KOPT-K1 (cell line): ENCODE measurements at regions not wholly inside any gene's neighbourhood (a gene's known extent, or its start where the extent isn't known, plus 50 kb on each side); places are given as distances from the start of the nearest gene placed in this dataset.

Source experiments
- H3K27ac ChIP-seq: fragments of 200-600 bp; sonication (generic); 2 replicates; pipeline ENCODE4 v1.5.1; 2016; ENCODE audit warnings: antibody characterized with exemption, mild to moderate bottlenecking, low read depth, low read length; ENCODE audit not compliant: poor library complexity, severe bottlenecking
- H3K36me3 ChIP-seq: fragments of 200-600 bp; sonication (generic); 2 replicates; pipeline ENCODE4 v1.5.1; 2017; ENCODE audit warnings: antibody characterized with exemption, mild to moderate bottlenecking, low read length, moderate library complexity; ENCODE audit not compliant: insufficient read depth
- H3K9me3 ChIP-seq: fragments of 200-600 bp; sonication (generic); 2 replicates; pipeline ENCODE4 v1.5.1; 2017; ENCODE audit warnings: antibody characterized with exemption, low read length, mild to moderate bottlenecking; ENCODE audit not compliant: insufficient read depth, poor library complexity, severe bottlenecking

GRCh38 chr1:58908561-58909560 lies 125.0 kb upstream of the JUN start:
- no peak overlapping the region for H3K27ac ChIP-seq
- H3K36me3 ChIP-seq: no peaks in the 10 kb centered on the region
- H3K9me3 ChIP-seq: no peaks in the 10 kb centered on the region

- H3K27ac ChIP-seq: no peak overlapping the region
- H3K9me3 ChIP-seq: peaks cover 4% of the 10 kb centered on the region
- H3K36me3 ChIP-seq: no peaks in the 10 kb centered on the region
These were observed 126.3 kb upstream of the JUN start for GRCh38 chr1:58909914-58910681.

GRCh38 chr1:58911841-58912499 lies 128.1 kb upstream of the JUN start:
- H3K36me3 ChIP-seq: no peaks in the 10 kb centered on the region
- peaks cover 7% of the 10 kb centered on the region for H3K9me3 ChIP-seq
- H3K27ac ChIP-seq: no peak overlapping the region

GRCh38 chr1:58914925-58915324 lies 131.1 kb upstream of the JUN start:
- H3K36me3 ChIP-seq: no peaks in the 10 kb centered on the region
- H3K27ac ChIP-seq: no peak overlapping the region

GRCh38 chr1:58917436-58917835 lies 133.6 kb upstream of the JUN start:
- H3K27ac ChIP-seq: no peak overlapping the region
- no peaks in the 10 kb centered on the region for H3K36me3 ChIP-seq
- H3K9me3 ChIP-seq: peaks cover 7% of the 10 kb centered on the region

More at GRCh38 chr1:58914925-58915324, 131.1 kb upstream of the JUN start:
- H3K9me3 ChIP-seq: peaks cover 7% of the 10 kb centered on the region

- Histone ChIP-seq H3K27ac (no peak overlapping the region), H3K9me3 (peaks cover 7% of the 10 kb centered on the region), H3K36me3 (no peaks in the 10 kb centered on the region)
These were observed 135.5 kb upstream of the JUN start for GRCh38 chr1:58919226-58919958.

GRCh38 chr1:58919959-58920321 lies 136.1 kb upstream of the JUN start:
- H3K36me3 ChIP-seq: no peaks in the 10 kb centered on the region
- H3K9me3 ChIP-seq: peaks cover 5% of the 10 kb centered on the region
- no peak overlapping the region for H3K27ac ChIP-seq

- H3K9me3 ChIP-seq: no peaks in the 10 kb centered on the region
- no peak overlapping the region for H3K27ac ChIP-seq
- H3K36me3 ChIP-seq: no peaks in the 10 kb centered on the region
These were observed 137.5 kb upstream of the JUN start for GRCh38 chr1:58921342-58921741.

- Histone ChIP-seq H3K36me3 (no peaks in the 10 kb centered on the region), H3K9me3 (no peaks in the 10 kb centered on the region), H3K27ac (no peak overlapping the region)
These were observed 137.9 kb upstream of the JUN start for GRCh38 chr1:58921751-58922150.

- Histone ChIP-seq H3K9me3 (no peaks in the 10 kb centered on the region), H3K27ac (no peak overlapping the region), H3K36me3 (no peaks in the 10 kb centered on the region)
These were observed 138.6 kb upstream of the JUN start for GRCh38 chr1:58922302-58923089.

GRCh38 chr1:58923090-58923470 lies 139.2 kb upstream of the JUN start:
- no peaks in the 10 kb centered on the region for H3K9me3 ChIP-seq
- no peaks in the 10 kb centered on the region for H3K36me3 ChIP-seq
- H3K27ac ChIP-seq: no peak overlapping the region

- no peaks in the 10 kb centered on the region for H3K36me3 ChIP-seq
- no peaks in the 10 kb centered on the region for H3K9me3 ChIP-seq
- H3K27ac ChIP-seq: no peak overlapping the region
These were observed 140.2 kb upstream of the JUN start for GRCh38 chr1:58924016-58924565.

GRCh38 chr1:58924821-58925220 lies 141.0 kb upstream of the JUN start:
- Histone ChIP-seq H3K36me3 (no peaks in the 10 kb centered on the region), H3K27ac (no peak overlapping the region), H3K9me3 (no peaks in the 10 kb centered on the region)

- H3K9me3 ChIP-seq: no peaks in the 10 kb centered on the region
- no peak overlapping the region for H3K27ac ChIP-seq
- no peaks in the 10 kb centered on the region for H3K36me3 ChIP-seq
These were observed 141.4 kb upstream of the JUN start for GRCh38 chr1:58925247-58925646.
